ENCODE measurements at regions not wholly inside any gene's neighbourhood (a gene's known extent, or its start where the extent isn't known, plus 50 kb on each side); places are given as distances from the start of the nearest gene placed in this dataset.

DNA sequence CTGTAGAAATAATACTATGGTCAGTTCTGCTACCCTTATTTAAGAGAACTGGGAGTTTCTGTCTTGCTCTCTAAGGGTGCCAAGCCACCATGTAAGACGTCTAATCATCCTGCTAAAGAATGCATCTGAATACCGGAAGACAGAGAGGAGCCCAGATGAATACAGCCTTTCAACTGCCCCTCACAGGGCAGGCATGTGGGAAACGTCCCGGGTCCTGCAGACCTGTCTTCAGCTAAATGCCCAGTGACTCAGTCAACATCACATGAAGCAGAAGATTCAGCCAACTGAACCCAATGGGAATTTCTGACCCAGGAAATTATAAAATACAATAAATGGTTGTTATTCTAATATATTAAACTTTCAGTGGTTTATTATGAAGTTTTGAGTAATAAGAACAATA lies 2141.0 kb upstream of the AGA start:
- TF ChIP-seq EZH2 (IDR thresholded peaks at IDR 0.05) (no peak), POLR2AphosphoS5 (IDR thresholded peaks at IDR 0.05; ENCODE audit: borderline replicate concordance, low read depth, low read length) (no peak), FOXP2 (optimal IDR thresholded peaks at IDR 0.05; ENCODE audit: control extremely low read depth, extremely low read length, insufficient read depth) (no peak)
